ENCODE measurements at regions not wholly inside any gene's neighbourhood (a gene's known extent, or its start where the extent isn't known, plus 50 kb on each side); places are given as distances from the start of the nearest gene placed in this dataset.

DNA sequence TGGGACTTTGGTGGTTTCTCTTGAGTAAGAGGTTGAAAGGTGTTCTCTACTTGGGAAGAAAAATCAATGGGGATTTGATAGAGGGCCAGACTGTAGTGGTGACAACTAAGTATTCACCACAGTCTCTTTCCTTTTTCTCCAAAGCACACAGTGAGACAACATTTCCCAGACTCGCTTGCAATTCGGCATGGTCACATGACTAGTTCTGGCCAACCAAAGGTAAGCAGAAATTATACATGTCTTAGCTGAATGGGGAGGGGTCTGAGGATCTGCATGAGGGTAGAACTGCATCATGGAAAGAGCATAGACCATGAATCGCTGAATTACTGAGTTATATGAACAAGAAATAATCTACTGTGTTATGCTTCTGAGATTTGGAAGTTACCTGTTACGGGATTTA is 144.5 kb upstream of the MYRIP start:
- TF ChIP-seq SMARCE1 (IDR thresholded peaks at IDR 0.05): no peak
- TF ChIP-seq MXI1 (IDR thresholded peaks at IDR 0.05; ENCODE audit: low read depth, low read length): no peak

All from K562 (cell line).